MM.1S (cell line): ENCODE measurements at regions not wholly inside any gene's neighbourhood (a gene's known extent, or its start where the extent isn't known, plus 50 kb on each side); places are given as distances from the start of the nearest gene placed in this dataset.

Experiments used
- DNase-seq: peaks from one replicate; pipeline ENCODE4 v3.0.0-alpha.2; 2015
- H2AFZ ChIP-seq: fragments of 300-600 bp; sonication (generic); 2 replicates; pipeline ENCODE4 v1.6.0; 2016; ENCODE audit warnings: antibody characterized with exemption, low read length
- H3F3A ChIP-seq: fragments of 300-600 bp; sonication (generic); 2 replicates; pipeline ENCODE4 v1.6.1; 2016; ENCODE audit warnings: mild to moderate bottlenecking, antibody characterized with exemption, low read length, moderate library complexity, mixed read lengths; ENCODE audit not compliant: insufficient read depth
- H3K27ac ChIP-seq: fragments of 300-600 bp; sonication (generic); 2 replicates; pipeline ENCODE4 v1.5.1; 2016; ENCODE audit warnings: mild to moderate bottlenecking, low read length
- H3K27me3 ChIP-seq: fragments of 300-600 bp; sonication (generic); replicated peaks from 2 replicates; pipeline ENCODE4 v1.6.0; 2016; ENCODE audit warnings: low read length; ENCODE audit not compliant: insufficient read depth
- H3K36me3 ChIP-seq: fragments of 300-600 bp; sonication (generic); replicated peaks from 2 replicates; pipeline ENCODE4 v1.6.1; 2016; ENCODE audit warnings: mild to moderate bottlenecking, low read length, mixed read lengths; ENCODE audit not compliant: insufficient read depth
- H3K4me1 ChIP-seq: fragments of 300-600 bp; sonication (generic); 2 replicates; pipeline ENCODE4 v1.6.1; 2016; ENCODE audit warnings: low read length, mixed read lengths
- H3K4me2 ChIP-seq: fragments of 300-600 bp; sonication (generic); 2 replicates; pipeline ENCODE4 v1.6.0; 2016; ENCODE audit warnings: low read depth, low read length
- H3K4me3 ChIP-seq: fragments of 300-600 bp; sonication (generic); 2 replicates; pipeline ENCODE4 v1.5.1; 2016; ENCODE audit warnings: low read length, mixed read lengths
- H3K79me2 ChIP-seq: fragments of 300-600 bp; sonication (generic); 2 replicates; pipeline ENCODE4 v1.6.1; 2016; ENCODE audit warnings: mixed run types, low read length, mixed read lengths
- H3K9ac ChIP-seq: fragments of 300-600 bp; sonication (generic); 2 replicates; pipeline ENCODE4 v1.6.1; 2016; ENCODE audit warnings: low read length, mixed read lengths
- H3K9me2 ChIP-seq: fragments of 300-600 bp; sonication (generic); replicated peaks from 2 replicates; pipeline ENCODE4 v1.6.1; 2016; ENCODE audit warnings: mild to moderate bottlenecking, low read length, mixed read lengths; ENCODE audit not compliant: insufficient read depth
- H3K9me3 ChIP-seq: fragments of 300-600 bp; sonication (generic); replicated peaks from 2 replicates; pipeline ENCODE4 v1.6.1; 2016; ENCODE audit warnings: mild to moderate bottlenecking, low read length, mixed read lengths; ENCODE audit not compliant: insufficient read depth
- H4K20me1 ChIP-seq: fragments of 300-600 bp; sonication (generic); 2 replicates; pipeline ENCODE4 v1.6.1; 2016; ENCODE audit warnings: mild to moderate bottlenecking, low read length, moderate library complexity, mixed read lengths; ENCODE audit not compliant: insufficient read depth
- EZH2 ChIP-seq: fragments of 300-600 bp; sonication (generic); optimal IDR thresholded peaks from 2 replicates; pipeline ENCODE3; 2017; ENCODE audit warnings: low read depth, mild to moderate bottlenecking, antibody characterized with exemption, low read length, mixed read lengths
- EZH2phosphoT487 ChIP-seq: fragments of 300-600 bp; sonication (generic); IDR thresholded peaks from 2 replicates; pipeline ENCODE4 v1.6.1; 2018; ENCODE audit warnings: antibody characterized with exemption, low read length
- TF ChIP-seq, protein P1 (sequence below): fragments of 300-600 bp; sonication (generic); IDR thresholded peaks from 2 replicates; pipeline ENCODE4 v1.5.1; 2016; ENCODE audit warnings: antibody characterized with exemption, low read length, mixed read lengths

DNA sequence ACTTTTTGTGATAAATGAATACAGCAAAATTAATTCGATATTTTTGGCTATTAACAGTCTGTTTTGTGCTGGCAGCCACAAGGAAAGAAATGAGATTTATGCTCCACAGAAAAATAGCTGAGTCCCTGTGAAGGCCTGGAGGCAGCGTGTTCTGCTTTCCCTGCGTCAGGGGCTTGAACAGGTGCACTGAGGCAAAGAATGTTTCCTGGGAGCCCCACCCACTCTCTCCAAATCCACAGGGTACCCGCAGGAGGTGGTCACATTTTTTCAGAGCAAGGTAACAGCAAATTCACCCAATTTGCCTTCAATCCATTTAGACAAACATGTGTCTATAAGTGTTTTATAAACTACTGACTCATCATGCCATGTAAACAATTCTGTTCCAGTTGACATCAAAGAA is 308.1 kb downstream of the TCERG1L start:
- Histone ChIP-seq H2AFZ (no peak overlapping the region), H3K36me3 (no peaks in the 10 kb centered on the region), H3K79me2 (no peaks in the 10 kb centered on the region), H3K9me2 (no peaks in the 10 kb centered on the region), H3K27me3 (no peaks in the 10 kb centered on the region), H3K9ac (no peak overlapping the region), H4K20me1 (no peaks in the 10 kb centered on the region), H3K4me1 (no peaks in the 10 kb centered on the region), H3K4me3 (no peak overlapping the region), H3F3A (no peaks in the 10 kb centered on the region), H3K9me3 (no peaks in the 10 kb centered on the region), H3K27ac (no peak overlapping the region), H3K4me2 (no peak overlapping the region)
- DNase-seq: no peak
- no peak for TF ChIP-seq EZH2phosphoT487
- TF ChIP-seq, protein P1, sequence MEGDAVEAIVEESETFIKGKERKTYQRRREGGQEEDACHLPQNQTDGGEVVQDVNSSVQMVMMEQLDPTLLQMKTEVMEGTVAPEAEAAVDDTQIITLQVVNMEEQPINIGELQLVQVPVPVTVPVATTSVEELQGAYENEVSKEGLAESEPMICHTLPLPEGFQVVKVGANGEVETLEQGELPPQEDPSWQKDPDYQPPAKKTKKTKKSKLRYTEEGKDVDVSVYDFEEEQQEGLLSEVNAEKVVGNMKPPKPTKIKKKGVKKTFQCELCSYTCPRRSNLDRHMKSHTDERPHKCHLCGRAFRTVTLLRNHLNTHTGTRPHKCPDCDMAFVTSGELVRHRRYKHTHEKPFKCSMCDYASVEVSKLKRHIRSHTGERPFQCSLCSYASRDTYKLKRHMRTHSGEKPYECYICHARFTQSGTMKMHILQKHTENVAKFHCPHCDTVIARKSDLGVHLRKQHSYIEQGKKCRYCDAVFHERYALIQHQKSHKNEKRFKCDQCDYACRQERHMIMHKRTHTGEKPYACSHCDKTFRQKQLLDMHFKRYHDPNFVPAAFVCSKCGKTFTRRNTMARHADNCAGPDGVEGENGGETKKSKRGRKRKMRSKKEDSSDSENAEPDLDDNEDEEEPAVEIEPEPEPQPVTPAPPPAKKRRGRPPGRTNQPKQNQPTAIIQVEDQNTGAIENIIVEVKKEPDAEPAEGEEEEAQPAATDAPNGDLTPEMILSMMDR: no peak
- no peak for TF ChIP-seq EZH2

DNA sequence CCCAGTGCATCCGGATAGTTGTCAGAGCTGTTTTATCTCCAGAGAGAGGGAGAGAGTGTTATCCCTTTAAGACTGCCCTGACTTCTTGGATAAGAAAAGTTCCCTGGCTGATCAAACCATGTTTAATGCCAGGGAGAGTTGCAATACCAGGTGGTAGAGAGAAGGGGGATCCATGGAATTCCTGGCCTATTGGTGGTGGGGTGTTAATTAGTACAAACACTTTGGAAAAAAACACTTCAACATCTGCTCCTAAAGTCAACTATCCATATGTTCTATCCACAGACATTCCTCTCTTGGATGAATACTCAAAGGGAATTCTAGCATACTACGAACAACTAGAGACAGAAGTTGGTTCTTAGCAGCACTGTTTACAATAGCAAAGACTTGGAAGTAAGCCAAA is 307.2 kb downstream of the TCERG1L start:
- Histone ChIP-seq H3K36me3 (no peaks in the 10 kb centered on the region), H3K27ac (no peak overlapping the region), H3K9me2 (no peaks in the 10 kb centered on the region), H3K27me3 (no peaks in the 10 kb centered on the region), H2AFZ (no peak overlapping the region), H3K4me1 (no peaks in the 10 kb centered on the region), H4K20me1 (no peaks in the 10 kb centered on the region), H3F3A (no peaks in the 10 kb centered on the region), H3K4me2 (no peak overlapping the region), H3K9ac (no peak overlapping the region), H3K79me2 (no peaks in the 10 kb centered on the region), H3K9me3 (no peaks in the 10 kb centered on the region), H3K4me3 (no peak overlapping the region)
- no peak for TF ChIP-seq EZH2phosphoT487
- DNase-seq: no peak

DNA sequence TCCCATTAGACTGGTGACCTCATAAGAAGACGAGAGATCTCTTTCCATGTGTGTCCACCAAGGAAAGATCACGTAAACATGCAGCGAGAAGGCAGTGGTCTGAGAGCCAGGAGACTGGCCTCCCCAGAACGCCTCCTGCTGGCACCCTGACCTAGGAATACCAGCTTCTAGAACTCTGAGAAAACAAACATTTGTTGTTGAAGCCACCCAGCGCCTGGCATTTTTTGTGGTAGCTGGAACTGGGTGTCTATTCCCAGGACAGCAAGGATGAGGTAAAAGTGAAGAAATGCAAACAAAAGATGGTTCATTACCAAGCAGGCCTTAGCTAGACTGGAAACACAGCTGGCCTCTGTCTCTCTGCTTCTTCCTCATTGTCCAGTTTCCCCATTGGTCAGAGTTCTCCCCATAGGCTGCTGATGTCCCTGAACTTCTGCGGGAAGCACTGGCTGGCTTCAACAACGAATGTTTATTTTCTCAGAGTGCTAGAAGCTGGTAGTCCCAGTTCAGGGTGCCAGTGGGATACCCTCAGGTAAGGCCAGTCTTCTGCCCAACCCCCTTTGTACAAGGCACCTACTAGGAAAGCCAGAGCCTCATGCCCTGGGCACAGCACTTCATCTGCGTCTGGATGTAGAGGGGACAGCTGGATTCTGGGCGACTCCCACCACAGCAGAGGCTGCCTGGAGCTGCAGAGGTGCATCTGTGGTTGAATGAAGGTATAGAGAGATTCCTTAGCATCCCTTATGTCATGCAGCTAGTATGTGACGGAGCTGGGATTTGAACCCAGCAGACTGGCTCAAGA is 304.9 kb downstream of the TCERG1L start:
- no peaks in the 10 kb centered on the region for H3F3A ChIP-seq
- no peaks in the 10 kb centered on the region for H3K4me1 ChIP-seq
- TF ChIP-seq, protein P1: no peak
- TF ChIP-seq EZH2phosphoT487 (no peak), EZH2 (no peak)
- H3K79me2 ChIP-seq: no peaks in the 10 kb centered on the region
- H3K27me3 ChIP-seq: no peaks in the 10 kb centered on the region
- H4K20me1 ChIP-seq: no peaks in the 10 kb centered on the region
- no peak overlapping the region for H3K27ac ChIP-seq
- H3K4me2 ChIP-seq: no peak overlapping the region
- no peak overlapping the region for H3K9ac ChIP-seq
- H3K36me3 ChIP-seq: no peaks in the 10 kb centered on the region
- no peak for DNase-seq
- no peaks in the 10 kb centered on the region for H3K9me2 ChIP-seq
- no peaks in the 10 kb centered on the region for H3K9me3 ChIP-seq
- no peak overlapping the region for H2AFZ ChIP-seq
- H3K4me3 ChIP-seq: no peak overlapping the region

DNA sequence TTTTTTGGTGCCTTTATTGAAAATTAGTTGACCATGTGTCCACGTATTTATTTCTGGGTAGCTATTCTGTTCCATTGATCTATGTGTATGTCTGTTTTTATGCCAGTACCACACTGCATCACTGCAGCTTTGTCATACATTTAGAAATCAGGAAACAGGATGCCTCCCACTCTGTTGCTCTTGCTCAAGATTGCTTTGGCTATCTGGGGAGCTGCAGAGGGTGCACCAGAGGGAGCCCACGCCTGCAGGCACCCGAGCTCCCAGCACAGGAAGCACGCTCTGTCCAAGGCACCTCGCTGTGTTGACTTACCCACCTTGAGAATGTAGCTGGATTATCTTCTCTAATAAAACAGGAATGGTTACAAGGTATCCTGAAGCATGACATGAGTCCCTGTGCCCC is 301.7 kb downstream of the TCERG1L start:
- Histone ChIP-seq H3K27me3 (no peaks in the 10 kb centered on the region), H3K9me2 (no peaks in the 10 kb centered on the region), H3K9me3 (no peaks in the 10 kb centered on the region), H3K4me2 (no peak overlapping the region), H3K9ac (no peak overlapping the region), H2AFZ (no peak overlapping the region), H3K36me3 (no peaks in the 10 kb centered on the region), H3K27ac (no peak overlapping the region), H3K4me1 (no peaks in the 10 kb centered on the region), H3F3A (no peaks in the 10 kb centered on the region), H4K20me1 (no peaks in the 10 kb centered on the region), H3K4me3 (no peak overlapping the region), H3K79me2 (no peaks in the 10 kb centered on the region)
- TF ChIP-seq EZH2phosphoT487 (no peak), EZH2 (no peak)
- TF ChIP-seq, protein P1: no peak
- no peak for DNase-seq
